Ishikawa (cell line): ENCODE measurements at regions not wholly inside any gene's neighbourhood (a gene's known extent, or its start where the extent isn't known, plus 50 kb on each side); places are given as distances from the start of the nearest gene placed in this dataset.

Experiments used
- EP300 ChIP-seq: IDR thresholded peaks from 2 replicates; pipeline ENCODE4 v1.6.1; 2012; ENCODE audit warnings: borderline replicate concordance
- NFIC ChIP-seq: IDR thresholded peaks from 2 replicates; pipeline ENCODE4 v1.6.1; 2012
- RAD21 ChIP-seq: IDR thresholded peaks from 2 replicates; pipeline ENCODE4 v1.6.1; 2012; ENCODE audit warnings: low read depth
- TAF1 ChIP-seq: IDR thresholded peaks from 2 replicates; pipeline ENCODE4 v1.6.1; 2012; ENCODE audit warnings: low read depth, mild to moderate bottlenecking
- TEAD4 ChIP-seq: IDR thresholded peaks from 2 replicates; pipeline ENCODE4 v1.6.1; 2012
- ZBTB7A ChIP-seq: IDR thresholded peaks from 2 replicates; pipeline ENCODE4 v1.6.1; 2012; ENCODE audit warnings: low read depth
- TF ChIP-seq, protein P1 (sequence below): IDR thresholded peaks from 2 replicates; pipeline ENCODE4 v1.6.1; 2012; ENCODE audit warnings: low read depth, mild to moderate bottlenecking
- TF ChIP-seq, protein P2 (sequence below): IDR thresholded peaks from 2 replicates; pipeline ENCODE4 v1.6.1; 2012

DNA sequence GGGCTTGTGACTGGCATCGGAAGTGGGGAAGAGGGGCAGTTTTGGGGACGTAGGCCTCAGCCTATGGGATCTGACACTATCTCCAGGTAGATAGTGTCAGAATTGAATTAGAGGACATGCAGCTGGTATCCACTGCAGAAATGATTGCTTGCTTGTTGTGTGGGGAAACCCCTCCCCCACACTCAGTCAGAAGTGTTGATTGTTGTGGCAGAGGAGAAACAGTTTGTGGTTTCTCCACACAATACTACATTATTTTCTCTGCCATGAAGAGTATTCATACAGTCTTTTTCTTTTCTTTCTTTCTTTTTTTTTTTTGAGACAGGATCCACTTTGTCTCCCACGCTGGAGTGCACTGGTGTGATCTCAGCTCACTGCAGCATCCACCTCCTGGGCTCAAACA lies 113.9 kb downstream of the ARRDC3 start:
- TF ChIP-seq, protein P1, sequence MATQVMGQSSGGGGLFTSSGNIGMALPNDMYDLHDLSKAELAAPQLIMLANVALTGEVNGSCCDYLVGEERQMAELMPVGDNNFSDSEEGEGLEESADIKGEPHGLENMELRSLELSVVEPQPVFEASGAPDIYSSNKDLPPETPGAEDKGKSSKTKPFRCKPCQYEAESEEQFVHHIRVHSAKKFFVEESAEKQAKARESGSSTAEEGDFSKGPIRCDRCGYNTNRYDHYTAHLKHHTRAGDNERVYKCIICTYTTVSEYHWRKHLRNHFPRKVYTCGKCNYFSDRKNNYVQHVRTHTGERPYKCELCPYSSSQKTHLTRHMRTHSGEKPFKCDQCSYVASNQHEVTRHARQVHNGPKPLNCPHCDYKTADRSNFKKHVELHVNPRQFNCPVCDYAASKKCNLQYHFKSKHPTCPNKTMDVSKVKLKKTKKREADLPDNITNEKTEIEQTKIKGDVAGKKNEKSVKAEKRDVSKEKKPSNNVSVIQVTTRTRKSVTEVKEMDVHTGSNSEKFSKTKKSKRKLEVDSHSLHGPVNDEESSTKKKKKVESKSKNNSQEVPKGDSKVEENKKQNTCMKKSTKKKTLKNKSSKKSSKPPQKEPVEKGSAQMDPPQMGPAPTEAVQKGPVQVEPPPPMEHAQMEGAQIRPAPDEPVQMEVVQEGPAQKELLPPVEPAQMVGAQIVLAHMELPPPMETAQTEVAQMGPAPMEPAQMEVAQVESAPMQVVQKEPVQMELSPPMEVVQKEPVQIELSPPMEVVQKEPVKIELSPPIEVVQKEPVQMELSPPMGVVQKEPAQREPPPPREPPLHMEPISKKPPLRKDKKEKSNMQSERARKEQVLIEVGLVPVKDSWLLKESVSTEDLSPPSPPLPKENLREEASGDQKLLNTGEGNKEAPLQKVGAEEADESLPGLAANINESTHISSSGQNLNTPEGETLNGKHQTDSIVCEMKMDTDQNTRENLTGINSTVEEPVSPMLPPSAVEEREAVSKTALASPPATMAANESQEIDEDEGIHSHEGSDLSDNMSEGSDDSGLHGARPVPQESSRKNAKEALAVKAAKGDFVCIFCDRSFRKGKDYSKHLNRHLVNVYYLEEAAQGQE: no peak
- TF ChIP-seq, protein P2, sequence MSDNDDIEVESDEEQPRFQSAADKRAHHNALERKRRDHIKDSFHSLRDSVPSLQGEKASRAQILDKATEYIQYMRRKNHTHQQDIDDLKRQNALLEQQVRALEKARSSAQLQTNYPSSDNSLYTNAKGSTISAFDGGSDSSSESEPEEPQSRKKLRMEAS: no peak
- TF ChIP-seq TAF1: no peak
- no peak for TF ChIP-seq NFIC
- no peak for TF ChIP-seq EP300
- TF ChIP-seq ZBTB7A: no peak
- no peak for TF ChIP-seq TEAD4
- no peak for TF ChIP-seq RAD21
